T-helper 2 cell treated with Interferon-gamma antibody and Interleukin-4, amounts not matched to agents 5 μg/mL and 100 μg/mL, for 36 hours (primary cell): ENCODE measurements at regions not wholly inside any gene's neighbourhood (a gene's known extent, or its start where the extent isn't known, plus 50 kb on each side); places are given as distances from the start of the nearest gene placed in this dataset.
"Not testable (repeated sequence)": the region's sequence is repeated elsewhere in the genome, so short reads cannot be mapped to it uniquely, and the experiment has no call there.

Experiments
- DNase-seq: peaks from one replicate; pipeline ENCODE4 v3.0.0; 2021; ENCODE audit warnings: low spot score
- H3K27ac Mint-ChIP-seq: one replicate; pipeline ENCODE4 v1.8.0; 2021; ENCODE audit warnings: mild to moderate bottlenecking, mixed read lengths
- H3K27me3 Mint-ChIP-seq: one replicate; pipeline ENCODE4 v1.8.0; 2021; ENCODE audit warnings: low read depth, mixed read lengths
- H3K36me3 Mint-ChIP-seq: one replicate; pipeline ENCODE4 v1.8.0; 2021; ENCODE audit warnings: low read depth, mixed read lengths
- H3K4me1 Mint-ChIP-seq: one replicate; pipeline ENCODE4 v1.8.0; 2021; ENCODE audit warnings: low read depth, mixed read lengths
- H3K4me3 Mint-ChIP-seq: one replicate; pipeline ENCODE4 v1.8.0; 2022; ENCODE audit warnings: mild to moderate bottlenecking, moderate library complexity, mixed read lengths
- H3K9me3 Mint-ChIP-seq: one replicate; pipeline ENCODE4 v1.8.0; 2021; ENCODE audit warnings: mixed read lengths

- Mint-ChIP-seq H3K27me3 (no peaks in the 10 kb centered on the region), H3K4me3 (no peak overlapping the region), H3K36me3 (no peaks in the 10 kb centered on the region), H3K27ac (no peak overlapping the region), H3K9me3 (peaks cover 19% of the 10 kb centered on the region), H3K4me1 (no peaks in the 10 kb centered on the region)
- DNase-seq: no peak
Measured at GRCh38 chr19:31883296-31883990, 462.0 kb upstream of the ZNF507 start.

GRCh38 chr19:31885280-31885853 is 460.0 kb upstream of the ZNF507 start:
- peaks cover 23% of the 10 kb centered on the region for H3K9me3 Mint-ChIP-seq
- no peaks in the 10 kb centered on the region for H3K4me1 Mint-ChIP-seq
- H3K36me3 Mint-ChIP-seq: no peaks in the 10 kb centered on the region
- no peak for DNase-seq
- no peak overlapping the region for H3K27ac Mint-ChIP-seq
- H3K4me3 Mint-ChIP-seq: no peak overlapping the region
- H3K27me3 Mint-ChIP-seq: no peaks in the 10 kb centered on the region

DNA sequence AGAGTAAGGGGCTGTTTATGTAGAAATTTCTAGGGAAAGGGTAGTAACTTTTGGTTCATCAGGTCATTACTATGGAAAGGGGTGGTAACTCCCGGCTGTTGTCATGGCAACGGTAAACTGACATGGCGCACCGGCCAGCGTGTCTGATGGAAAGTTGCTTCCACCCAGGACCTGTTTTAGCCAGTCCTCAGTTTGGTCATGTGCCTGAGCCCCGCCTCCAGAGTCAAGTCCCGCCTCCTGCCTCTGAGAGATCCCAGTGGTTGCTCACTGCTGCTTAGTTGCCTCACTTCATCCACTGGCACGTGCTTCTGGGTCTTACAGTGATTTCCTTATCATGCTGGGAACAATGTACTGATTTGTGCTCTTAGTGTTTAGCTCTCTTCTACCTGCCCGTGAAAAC is 455.2 kb upstream of the ZNF507 start:
- no peaks in the 10 kb centered on the region for H3K27me3 Mint-ChIP-seq
- no peaks in the 10 kb centered on the region for H3K4me1 Mint-ChIP-seq
- DNase-seq: no peak
- H3K36me3 Mint-ChIP-seq: no peaks in the 10 kb centered on the region
- H3K27ac Mint-ChIP-seq: no peak overlapping the region
- peaks cover 28% of the 10 kb centered on the region for H3K9me3 Mint-ChIP-seq
- H3K4me3 Mint-ChIP-seq: no peak overlapping the region

DNA sequence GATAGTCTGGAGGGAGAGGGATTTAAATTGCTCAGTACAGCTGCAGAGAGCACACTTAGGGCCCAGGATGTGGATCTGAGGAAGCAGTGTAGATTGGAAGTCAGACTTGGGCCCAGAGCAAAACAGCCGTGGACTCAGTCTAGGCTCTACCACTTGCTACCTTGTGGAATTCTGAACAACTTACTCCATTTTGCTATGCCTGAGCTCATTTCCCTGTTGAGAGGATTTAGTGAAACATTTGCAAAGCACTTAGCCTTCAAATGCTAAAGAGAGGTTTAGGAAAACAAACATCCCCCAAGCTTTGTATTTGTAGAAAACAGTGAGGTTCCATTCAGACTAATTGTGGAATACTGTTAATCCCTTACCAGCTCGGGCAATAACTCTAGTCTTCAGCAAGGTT is 453.4 kb upstream of the ZNF507 start:
- Mint-ChIP-seq H3K36me3 (no peaks in the 10 kb centered on the region), H3K27me3 (no peaks in the 10 kb centered on the region), H3K4me3 (no peak overlapping the region), H3K9me3 (peaks cover 36% of the 10 kb centered on the region), H3K27ac (no peak overlapping the region), H3K4me1 (no peaks in the 10 kb centered on the region)
- DNase-seq: no peak

DNA sequence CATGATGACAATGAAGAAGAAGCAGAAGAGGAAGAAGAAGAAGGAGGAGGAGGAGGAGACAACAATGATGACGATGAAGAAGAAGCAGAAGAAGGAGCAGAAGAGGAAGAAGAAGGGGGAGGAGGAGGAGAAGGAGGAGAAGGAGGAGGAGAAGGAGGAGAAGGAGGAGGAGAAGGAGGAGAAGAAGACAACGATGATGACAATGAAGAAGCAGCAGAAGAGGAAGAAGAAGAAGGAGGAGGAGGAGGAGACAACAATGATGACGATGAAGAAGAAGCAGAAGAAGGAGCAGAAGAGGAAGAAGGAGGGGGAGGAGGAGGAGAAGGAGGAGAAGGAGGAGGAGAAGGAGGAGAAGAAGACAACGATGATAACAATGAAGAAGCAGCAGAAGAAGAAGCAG is 451.9 kb upstream of the ZNF507 start:
- not testable (repeated sequence) for DNase-seq, H3K27me3 Mint-ChIP-seq, H3K27ac Mint-ChIP-seq, H3K4me3 Mint-ChIP-seq, H3K4me1 Mint-ChIP-seq, H3K36me3 Mint-ChIP-seq
- H3K9me3 Mint-ChIP-seq: peaks cover 40% of the 10 kb centered on the region

- no peak for DNase-seq
- Mint-ChIP-seq H3K27me3 (no peaks in the 10 kb centered on the region), H3K9me3 (peaks cover 34% of the 10 kb centered on the region), H3K4me3 (no peak overlapping the region), H3K27ac (no peak overlapping the region), H3K4me1 (no peaks in the 10 kb centered on the region), H3K36me3 (no peaks in the 10 kb centered on the region)
Measured at GRCh38 chr19:31894451-31894850, 451.0 kb upstream of the ZNF507 start.

DNA sequence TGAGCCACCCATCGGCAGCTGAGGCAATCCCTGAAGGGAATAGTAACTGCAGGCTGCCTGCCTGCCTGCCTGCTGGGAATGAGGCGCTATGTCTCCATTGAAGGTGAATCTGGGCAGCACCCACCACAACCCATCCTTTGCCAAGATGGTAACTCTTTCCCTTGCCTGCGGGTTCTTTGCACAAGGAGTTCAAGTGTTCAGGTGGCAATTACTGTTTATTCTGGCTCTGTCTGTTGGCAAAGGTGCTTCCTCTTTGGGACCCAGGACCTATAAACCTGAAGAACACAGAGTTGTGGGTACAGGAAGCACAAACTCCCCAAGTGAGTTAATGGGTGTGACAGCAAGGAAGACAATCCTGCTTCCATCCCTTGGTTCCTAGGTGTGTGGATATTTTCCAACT is 448.1 kb upstream of the ZNF507 start:
- H3K36me3 Mint-ChIP-seq: no peaks in the 10 kb centered on the region
- no peak overlapping the region for H3K4me3 Mint-ChIP-seq
- H3K9me3 Mint-ChIP-seq: peaks cover 28% of the 10 kb centered on the region
- H3K27ac Mint-ChIP-seq: no peak overlapping the region
- H3K4me1 Mint-ChIP-seq: no peaks in the 10 kb centered on the region
- no peaks in the 10 kb centered on the region for H3K27me3 Mint-ChIP-seq
- no peak for DNase-seq

DNA sequence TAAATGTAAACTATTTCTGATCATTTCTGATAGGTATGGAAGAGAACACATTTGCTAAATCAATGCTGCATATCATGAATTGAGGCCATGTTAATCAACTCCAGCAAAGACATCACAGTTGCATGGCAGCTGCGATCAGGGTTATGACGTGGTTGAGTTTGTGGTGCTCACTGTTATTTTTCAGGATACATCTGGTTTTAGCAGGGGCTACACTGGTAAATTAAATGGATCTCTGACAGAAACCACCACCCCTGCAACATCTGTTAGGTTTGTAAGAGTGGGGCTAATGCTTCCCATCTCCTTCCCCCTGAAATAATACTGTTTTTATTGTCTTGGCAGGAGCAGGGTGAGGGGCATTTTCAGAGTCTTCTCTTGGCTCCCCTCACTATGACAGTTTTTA is 444.4 kb upstream of the ZNF507 start:
- H3K4me1 Mint-ChIP-seq: no peaks in the 10 kb centered on the region
- no peak overlapping the region for H3K27ac Mint-ChIP-seq
- DNase-seq: no peak
- H3K36me3 Mint-ChIP-seq: no peaks in the 10 kb centered on the region
- no peak overlapping the region for H3K4me3 Mint-ChIP-seq
- peaks cover 12% of the 10 kb centered on the region for H3K9me3 Mint-ChIP-seq
- H3K27me3 Mint-ChIP-seq: no peaks in the 10 kb centered on the region

DNA sequence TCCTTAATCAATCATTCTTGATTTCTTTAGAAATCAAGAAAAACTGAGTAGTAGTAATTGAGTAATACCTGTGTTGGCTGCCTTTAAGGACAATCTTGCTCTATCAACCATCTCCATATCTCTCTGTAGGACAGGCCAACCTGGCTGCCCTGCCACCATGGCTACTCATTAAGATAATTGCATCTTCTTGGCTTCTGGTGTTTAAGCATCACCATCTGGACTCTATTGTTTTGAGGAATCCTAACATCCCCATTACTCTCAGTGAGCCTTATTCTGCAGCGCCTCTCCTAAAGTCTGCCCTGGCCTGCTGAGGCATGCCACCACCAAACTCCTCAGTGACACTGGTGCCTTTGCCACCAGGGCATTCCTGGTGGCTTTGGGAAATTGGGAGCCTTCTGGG is 442.6 kb upstream of the ZNF507 start:
- peaks cover 10% of the 10 kb centered on the region for H3K9me3 Mint-ChIP-seq
- no peak overlapping the region for H3K27ac Mint-ChIP-seq
- H3K4me1 Mint-ChIP-seq: no peaks in the 10 kb centered on the region
- no peaks in the 10 kb centered on the region for H3K36me3 Mint-ChIP-seq
- no peak for DNase-seq
- no peaks in the 10 kb centered on the region for H3K27me3 Mint-ChIP-seq
- H3K4me3 Mint-ChIP-seq: no peak overlapping the region

- no peak overlapping the region for H3K4me3 Mint-ChIP-seq
- H3K36me3 Mint-ChIP-seq: no peaks in the 10 kb centered on the region
Measured at GRCh38 chr19:31903979-31904378, 441.4 kb upstream of the ZNF507 start.

DNA sequence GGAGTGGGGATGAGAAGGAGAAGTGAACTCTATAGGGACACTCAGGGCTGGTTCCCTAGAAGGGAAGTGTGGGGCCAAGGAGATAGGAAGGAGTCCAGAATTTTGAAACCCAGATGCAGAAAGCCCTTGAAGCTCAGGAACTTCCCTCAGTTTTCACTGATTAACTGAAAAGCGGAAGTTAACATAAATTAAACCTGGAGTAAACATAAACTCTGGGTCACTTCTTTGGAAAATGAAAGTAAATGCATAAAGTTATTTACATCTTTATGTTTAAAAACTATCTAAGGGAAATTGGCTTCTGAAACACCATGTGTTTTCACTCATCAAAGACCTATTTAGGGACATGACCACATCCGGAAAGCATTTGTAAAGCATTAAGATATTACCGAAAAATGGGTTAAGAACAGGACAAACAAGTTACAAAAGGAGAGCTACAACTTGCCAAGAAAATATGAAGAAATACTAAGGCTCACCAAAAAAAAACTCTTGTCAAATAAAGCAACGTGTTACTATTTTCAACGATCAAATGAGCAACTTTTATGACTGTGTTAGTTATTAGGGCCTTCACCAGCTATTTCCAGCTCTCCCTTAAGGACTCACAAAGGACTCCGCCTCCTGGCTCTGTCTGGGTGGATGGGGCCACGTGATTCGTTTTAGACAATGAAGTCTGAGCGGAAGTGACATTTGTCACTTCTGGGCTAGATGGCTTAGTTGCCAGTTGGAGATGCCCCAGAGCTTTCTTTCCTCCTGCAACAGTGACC is 439.1 kb upstream of the ZNF507 start:
- H3K36me3 Mint-ChIP-seq: no peaks in the 10 kb centered on the region
- no peaks in the 10 kb centered on the region for H3K4me1 Mint-ChIP-seq
- H3K4me3 Mint-ChIP-seq: no peak overlapping the region
- H3K9me3 Mint-ChIP-seq: no peaks in the 10 kb centered on the region
- no peaks in the 10 kb centered on the region for H3K27me3 Mint-ChIP-seq
- H3K27ac Mint-ChIP-seq: no peak overlapping the region
- DNase-seq: no peak

More at GRCh38 chr19:31903979-31904378, 441.4 kb upstream of the ZNF507 start:
- no peak for DNase-seq
- H3K27ac Mint-ChIP-seq: no peak overlapping the region
- H3K27me3 Mint-ChIP-seq: no peaks in the 10 kb centered on the region
- peaks cover 5% of the 10 kb centered on the region for H3K9me3 Mint-ChIP-seq
- H3K4me1 Mint-ChIP-seq: no peaks in the 10 kb centered on the region

DNA sequence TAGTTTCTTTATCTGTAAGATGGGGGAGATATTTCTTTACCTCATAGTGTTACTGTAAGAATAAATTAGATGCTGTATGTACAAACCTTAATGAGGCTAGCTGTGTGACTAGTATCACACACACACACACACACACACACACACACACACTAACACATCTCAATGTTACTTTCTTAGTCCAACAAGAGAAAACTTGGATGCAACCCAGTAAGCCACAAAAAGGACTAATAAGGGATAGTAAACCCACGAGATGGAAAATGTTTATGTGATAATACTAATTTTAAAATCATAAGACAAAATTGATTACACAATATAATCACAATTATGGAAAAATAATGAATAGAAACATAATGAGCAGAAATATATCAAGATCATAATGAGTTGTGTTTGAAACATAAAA is 437.7 kb upstream of the ZNF507 start:
- Mint-ChIP-seq H3K9me3 (no peaks in the 10 kb centered on the region), H3K4me3 (no peak overlapping the region), H3K27me3 (no peaks in the 10 kb centered on the region), H3K4me1 (no peaks in the 10 kb centered on the region), H3K36me3 (no peaks in the 10 kb centered on the region), H3K27ac (no peak overlapping the region)
- DNase-seq: no peak

- Mint-ChIP-seq H3K4me1 (no peaks in the 10 kb centered on the region), H3K9me3 (no peaks in the 10 kb centered on the region), H3K27ac (no peak overlapping the region), H3K4me3 (no peak overlapping the region), H3K27me3 (no peaks in the 10 kb centered on the region), H3K36me3 (no peaks in the 10 kb centered on the region)
- no peak for DNase-seq
Measured at GRCh38 chr19:31908080-31908479, 437.3 kb upstream of the ZNF507 start.

DNA sequence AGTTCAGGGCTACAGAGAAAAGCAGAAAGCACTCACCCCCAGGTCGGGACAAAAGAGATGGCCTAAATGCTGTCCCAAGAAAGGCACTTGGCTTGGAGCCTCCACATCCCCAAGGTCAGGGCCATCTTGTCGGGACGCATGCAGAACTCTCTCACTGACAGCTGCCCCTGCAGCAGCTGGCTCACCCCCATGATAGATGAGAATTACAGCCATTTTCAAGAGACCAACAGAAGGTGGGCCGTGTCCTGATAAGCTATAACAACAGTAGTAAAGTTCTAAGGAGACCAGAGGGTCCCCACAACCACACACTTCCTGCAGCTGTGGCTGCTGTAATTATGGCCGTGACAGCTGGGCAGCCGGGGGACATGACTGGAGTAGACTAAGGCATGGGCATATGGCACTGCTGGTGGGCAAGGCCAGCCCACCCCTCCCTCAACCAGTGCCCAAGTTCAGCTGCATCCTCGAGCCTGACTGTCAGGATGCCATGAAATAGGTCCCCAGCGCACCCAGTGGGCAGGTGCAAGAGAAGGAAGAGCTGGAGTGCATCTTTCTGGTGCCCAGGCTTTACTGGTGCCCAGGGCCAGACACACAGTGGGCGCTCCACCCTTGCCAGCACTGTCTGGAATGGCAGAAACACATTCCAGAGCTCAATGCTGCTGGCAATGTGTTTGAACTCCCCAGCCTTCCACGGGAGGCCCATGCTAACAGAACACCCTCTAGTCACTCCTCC is 436.7 kb upstream of the ZNF507 start:
- H3K36me3 Mint-ChIP-seq: no peaks in the 10 kb centered on the region
- DNase-seq: no peak
- H3K9me3 Mint-ChIP-seq: no peaks in the 10 kb centered on the region

More for the DNA sequence above, 436.7 kb upstream of the ZNF507 start:
- Mint-ChIP-seq H3K27me3 (no peaks in the 10 kb centered on the region), H3K4me3 (no peak overlapping the region), H3K27ac (no peak overlapping the region), H3K4me1 (no peaks in the 10 kb centered on the region)
